NCI-H2081 treated with DMSO at 0.1 percent for 48 hours (cell line): ENCODE measurements at regions not wholly inside any gene's neighbourhood (a gene's known extent, or its start where the extent isn't known, plus 50 kb on each side); places are given as distances from the start of the nearest gene placed in this dataset.
"Not testable (repeated sequence)": the region's sequence is repeated elsewhere in the genome, so short reads cannot be mapped to it uniquely, and the experiment has no call there.

Experiments used
- DNase-seq: peaks from one replicate; lab custom pipeline; 2025; lab: John Stamatoyannopoulos, UW

GRCh38 chr1:105138458-105138893 is 1388.8 kb downstream of the AMY1C start:
- DNase-seq: no peak

- peak; percentile 82 for DNase-seq
Measured at GRCh38 chr1:105172788-105173187, 1423.1 kb downstream of the AMY1C start.

GRCh38 chr1:105180789-105181188 is 1431.1 kb downstream of the AMY1C start:
- no peak for DNase-seq

GRCh38 chr1:105204836-105205371 is 1455.2 kb downstream of the AMY1C start:
- DNase-seq: no peak

GRCh38 chr1:105208581-105208980 is 1458.9 kb downstream of the AMY1C start:
- no peak for DNase-seq

GRCh38 chr1:105210747-105211146 is 1461.0 kb downstream of the AMY1C start:
- DNase-seq: no peak

- DNase-seq: no peak
Measured at GRCh38 chr1:105231378-105231777, 1481.7 kb downstream of the AMY1C start.

GRCh38 chr1:105243411-105243810 is 1493.7 kb downstream of the AMY1C start:
- DNase-seq: no peak

GRCh38 chr1:105243969-105244368 is 1494.3 kb downstream of the AMY1C start:
- DNase-seq: no peak

GRCh38 chr1:105254906-105255305 is 1505.2 kb downstream of the AMY1C start:
- DNase-seq: no peak

GRCh38 chr1:105260001-105260400 is 1510.3 kb downstream of the AMY1C start:
- DNase-seq: peak; percentile 66

GRCh38 chr1:105270966-105271365 is 1521.3 kb downstream of the AMY1C start:
- no peak for DNase-seq

- DNase-seq: not testable (repeated sequence)
Measured at GRCh38 chr1:105272376-105272775, 1522.7 kb downstream of the AMY1C start.

- DNase-seq: no peak
Measured at GRCh38 chr1:105294838-105295237, 1545.1 kb downstream of the AMY1C start.

GRCh38 chr1:105310063-105310462 is 1560.4 kb downstream of the AMY1C start:
- DNase-seq: no peak

GRCh38 chr1:105317976-105318375 is 1568.3 kb downstream of the AMY1C start:
- no peak for DNase-seq

GRCh38 chr1:105326886-105327285 is 1577.2 kb downstream of the AMY1C start:
- DNase-seq: no peak

- no peak for DNase-seq
Measured at GRCh38 chr1:105337420-105337819, 1587.7 kb downstream of the AMY1C start.

GRCh38 chr1:105343317-105343716 is 1593.6 kb downstream of the AMY1C start:
- DNase-seq: no peak

- DNase-seq: no peak
Measured at GRCh38 chr1:105359457-105359856, 1609.8 kb downstream of the AMY1C start.

- DNase-seq: no peak
Measured at GRCh38 chr1:105362438-105362837, 1612.7 kb downstream of the AMY1C start.

GRCh38 chr1:105368446-105368845 is 1618.7 kb downstream of the AMY1C start:
- DNase-seq: peak; percentile 39

- DNase-seq: no peak
Measured at GRCh38 chr1:105373681-105374080, 1624.0 kb downstream of the AMY1C start.

GRCh38 chr1:105386489-105386888 is 1636.8 kb downstream of the AMY1C start:
- no peak for DNase-seq

- no peak for DNase-seq
Measured at GRCh38 chr1:105396001-105396400, 1646.3 kb downstream of the AMY1C start.
